ENCODE measurements at regions not wholly inside any gene's neighbourhood (a gene's known extent, or its start where the extent isn't known, plus 50 kb on each side); places are given as distances from the start of the nearest gene placed in this dataset.

DNA sequence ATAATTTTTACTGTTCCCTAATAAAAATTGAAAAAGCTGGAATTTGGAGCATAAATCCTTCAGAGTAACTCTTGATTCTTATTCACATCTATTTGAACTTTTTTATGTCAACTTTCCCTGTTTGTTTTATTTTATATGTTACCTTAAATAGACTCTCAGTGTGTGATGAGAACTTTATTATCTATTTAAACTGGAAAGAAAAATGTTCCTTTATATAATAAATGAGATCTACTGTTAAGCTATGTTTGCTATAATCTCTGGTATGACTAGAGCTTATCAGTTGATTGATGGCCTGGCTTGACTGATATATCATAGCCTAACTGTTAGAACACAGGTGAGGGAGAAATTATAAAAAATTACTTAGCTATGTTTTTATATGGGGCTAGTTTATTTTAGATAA is 330.6 kb upstream of the EPHA6 start:
- TF ChIP-seq, protein P1, sequence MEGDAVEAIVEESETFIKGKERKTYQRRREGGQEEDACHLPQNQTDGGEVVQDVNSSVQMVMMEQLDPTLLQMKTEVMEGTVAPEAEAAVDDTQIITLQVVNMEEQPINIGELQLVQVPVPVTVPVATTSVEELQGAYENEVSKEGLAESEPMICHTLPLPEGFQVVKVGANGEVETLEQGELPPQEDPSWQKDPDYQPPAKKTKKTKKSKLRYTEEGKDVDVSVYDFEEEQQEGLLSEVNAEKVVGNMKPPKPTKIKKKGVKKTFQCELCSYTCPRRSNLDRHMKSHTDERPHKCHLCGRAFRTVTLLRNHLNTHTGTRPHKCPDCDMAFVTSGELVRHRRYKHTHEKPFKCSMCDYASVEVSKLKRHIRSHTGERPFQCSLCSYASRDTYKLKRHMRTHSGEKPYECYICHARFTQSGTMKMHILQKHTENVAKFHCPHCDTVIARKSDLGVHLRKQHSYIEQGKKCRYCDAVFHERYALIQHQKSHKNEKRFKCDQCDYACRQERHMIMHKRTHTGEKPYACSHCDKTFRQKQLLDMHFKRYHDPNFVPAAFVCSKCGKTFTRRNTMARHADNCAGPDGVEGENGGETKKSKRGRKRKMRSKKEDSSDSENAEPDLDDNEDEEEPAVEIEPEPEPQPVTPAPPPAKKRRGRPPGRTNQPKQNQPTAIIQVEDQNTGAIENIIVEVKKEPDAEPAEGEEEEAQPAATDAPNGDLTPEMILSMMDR (IDR thresholded peaks at IDR 0.05) = no peak
- no peak for TF ChIP-seq POLR2A (IDR thresholded peaks at IDR 0.05)

Data from Peyer's patch (tissue), 4 donors.